Adrenal gland (tissue), 9 donors: ENCODE measurements at regions not wholly inside any gene's neighbourhood (a gene's known extent, or its start where the extent isn't known, plus 50 kb on each side); places are given as distances from the start of the nearest gene placed in this dataset.

Experiments used
- DNase-seq, 7 donors: peaks; one replicate each; pipeline ENCODE4 v3.0.0-alpha.2; 2019 to 2020
- H3K27ac ChIP-seq, 5 donors: fragments of 200-600 bp; sonication (generic) in 4 of 5; 1 replicate in 3 of 5; 2 replicates in 2 of 5; pipeline versions ENCODE4 v1.5.1 to v1.8.0; 2016 to 2020; ENCODE audit warnings: mild to moderate bottlenecking in 1 of 5
- H3K27me3 ChIP-seq: fragments of 200-600 bp; 2 replicates; pipeline ENCODE4 v1.8.0; 2021
- H3K36me3 ChIP-seq, 2 donors: fragments of 200-600 bp; replicated peaks in 1 of 2; 1 replicate in 1 of 2; 2 replicates in 1 of 2; pipeline versions ENCODE4 v1.5.1 to v1.8.0; 2018 to 2022
- H3K4me1 ChIP-seq, 2 donors: fragments of 200-600 bp; replicated peaks in 1 of 2; 1 replicate in 1 of 2; 2 replicates in 1 of 2; pipeline versions ENCODE4 v1.5.1 to v1.8.0; 2018 to 2021
- H3K4me3 ChIP-seq, 4 donors: fragments of 200-600 bp; sonication (generic) in 3 of 4; one replicate each; pipeline ENCODE4 v1.5.1; 2016 to 2018
- H3K9me3 ChIP-seq, 3 donors: fragments of 200-600 bp; sonication (generic) in 1 of 3; replicated peaks in 1 of 3; 1 replicate in 2 of 3; 2 replicates in 1 of 3; pipeline versions ENCODE4 v1.5.1 to v1.8.0; 2016 to 2021
- POLR2A ChIP-seq, 2 donors: fragments of 450-650 bp; IDR thresholded peaks; one replicate each; pipeline ENCODE4 v1.6.1; 2017; ENCODE audit warnings: antibody characterized with exemption in 2 of 2, mild to moderate bottlenecking in 2 of 2, moderate library complexity in 1 of 2
- WGBS, 4 donors: extraction: QIAGEN DNeasy Blood & Tissue Kit in 2 of 4; methylation state at CpG; one replicate each; pipeline versions ENCODE4 v1.1.5 to v1.1.7; 2013 to 2017; 5-methylcytosine and 5-hydroxymethylcytosine counted together
- intact Hi-C, 2 donors: fragments of 100-400 bp; cut with DNase I; formaldehyde crosslinking; loops; one replicate each; pipeline versions ENCODE4 v1.14.1 to v1.15.0; 2022 to 2023
- TF ChIP-seq, protein P1 (sequence below), 6 experiments: fragments of 450-650 bp in 4 of 6; fragments of 200-600 bp in 2 of 6; sonication (generic) in 1 of 6; IDR thresholded peaks; 1 replicate in 5 of 6; 2 replicates in 1 of 6; pipeline versions ENCODE4 v1.5.1 to v1.8.0; 2016 to 2021; ENCODE audit warnings: antibody characterized with exemption in 6 of 6, mild to moderate bottlenecking in 2 of 6, moderate library complexity in 1 of 6
- donor health status: healthy with polysubstance abuse.
- donor health status: Bipolar disorder and iron deficiency.
- donor health status: DM: yes; HTN: yes; CAD: no.
- donor health status: DM: no; HTN: no; CAD: no.
- donor health status: DM: no; HTN: no; CAD: no.

- no peak overlapping the region for H3K27ac ChIP-seq
- 92 to 100% (median 93%) methylated on average over 4 to 5 of the region's 5 CpGs for WGBS, 4 donors
- no peak for DNase-seq
- no peaks in the 10 kb centered on the region for H3K4me1 ChIP-seq
- H3K9me3 ChIP-seq, result no peaks in the 10 kb centered on the region
- TF ChIP-seq POLR2A (IDR thresholded peaks at IDR 0.05), result no peak
- TF ChIP-seq, protein P1, sequence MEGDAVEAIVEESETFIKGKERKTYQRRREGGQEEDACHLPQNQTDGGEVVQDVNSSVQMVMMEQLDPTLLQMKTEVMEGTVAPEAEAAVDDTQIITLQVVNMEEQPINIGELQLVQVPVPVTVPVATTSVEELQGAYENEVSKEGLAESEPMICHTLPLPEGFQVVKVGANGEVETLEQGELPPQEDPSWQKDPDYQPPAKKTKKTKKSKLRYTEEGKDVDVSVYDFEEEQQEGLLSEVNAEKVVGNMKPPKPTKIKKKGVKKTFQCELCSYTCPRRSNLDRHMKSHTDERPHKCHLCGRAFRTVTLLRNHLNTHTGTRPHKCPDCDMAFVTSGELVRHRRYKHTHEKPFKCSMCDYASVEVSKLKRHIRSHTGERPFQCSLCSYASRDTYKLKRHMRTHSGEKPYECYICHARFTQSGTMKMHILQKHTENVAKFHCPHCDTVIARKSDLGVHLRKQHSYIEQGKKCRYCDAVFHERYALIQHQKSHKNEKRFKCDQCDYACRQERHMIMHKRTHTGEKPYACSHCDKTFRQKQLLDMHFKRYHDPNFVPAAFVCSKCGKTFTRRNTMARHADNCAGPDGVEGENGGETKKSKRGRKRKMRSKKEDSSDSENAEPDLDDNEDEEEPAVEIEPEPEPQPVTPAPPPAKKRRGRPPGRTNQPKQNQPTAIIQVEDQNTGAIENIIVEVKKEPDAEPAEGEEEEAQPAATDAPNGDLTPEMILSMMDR (IDR thresholded peaks at IDR 0.05), result no peak
- no peaks in the 10 kb centered on the region for H3K27me3 ChIP-seq
- intact Hi-C loops, result no loop called here
- no peaks in the 10 kb centered on the region for H3K36me3 ChIP-seq
- H3K4me3 ChIP-seq, result no peak overlapping the region
Measured at GRCh38 chr4:124044867-124045266, 648.3 kb downstream of the SPRY1 start.

GRCh38 chr4:124046190-124046589 lies 649.6 kb downstream of the SPRY1 start:
- Histone ChIP-seq H3K36me3 (no peaks in the 10 kb centered on the region), H3K27ac (no peak overlapping the region), H3K4me3 (no peak overlapping the region), H3K4me1 (no peaks in the 10 kb centered on the region), H3K27me3 (no peaks in the 10 kb centered on the region), H3K9me3 (no peaks in the 10 kb centered on the region)
- intact Hi-C loops, result no loop called here
- TF ChIP-seq POLR2A (IDR thresholded peaks at IDR 0.05), result no peak
- TF ChIP-seq, protein P1 (IDR thresholded peaks at IDR 0.05), result no peak
- DNase-seq, result no peak
- 93 to 99% (median 94%) methylated on average over 2 of the region's 2 CpGs for WGBS, 4 donors

DNA sequence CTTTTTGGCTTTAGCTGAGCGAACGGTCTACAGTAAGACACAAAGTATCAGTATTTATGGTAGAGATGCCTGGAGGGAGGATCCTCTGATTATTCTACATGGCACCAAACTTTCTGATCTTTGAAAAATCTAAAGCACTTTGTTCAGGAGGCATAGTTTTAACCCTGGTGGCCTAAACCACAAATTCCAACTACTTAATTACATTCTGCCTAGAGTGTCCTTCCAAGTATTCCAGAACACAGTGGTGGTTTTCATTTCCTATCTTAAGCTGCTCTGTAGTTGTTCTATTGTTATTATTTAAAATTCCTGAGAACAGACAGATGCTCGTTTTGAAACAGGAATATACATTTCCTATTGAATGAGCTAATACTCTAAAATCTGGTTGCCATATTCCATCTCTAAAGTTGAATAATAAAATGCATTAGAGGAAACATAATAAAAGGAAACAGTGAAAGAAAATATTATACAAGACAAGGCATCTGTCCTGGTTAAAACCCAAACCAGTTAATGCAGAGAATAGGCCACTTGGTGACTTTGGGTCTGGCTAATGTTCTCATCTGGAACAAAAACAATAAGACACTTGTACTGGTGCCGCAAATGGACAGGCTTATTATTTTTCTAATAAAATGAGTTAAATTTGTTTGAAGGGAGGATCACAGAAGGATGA lies 657.4 kb downstream of the SPRY1 start:
- no peak overlapping the region for H3K27ac ChIP-seq
- no peaks in the 10 kb centered on the region for H3K9me3 ChIP-seq
- no peak overlapping the region for H3K4me3 ChIP-seq
- TF ChIP-seq, protein P1 (IDR thresholded peaks at IDR 0.05), result no peak
- no peak for TF ChIP-seq POLR2A (IDR thresholded peaks at IDR 0.05)
- intact Hi-C loops, result no loop called here
- DNase-seq, result no peak
- no peaks in the 10 kb centered on the region for H3K27me3 ChIP-seq
- no peaks in the 10 kb centered on the region for H3K4me1 ChIP-seq
- H3K36me3 ChIP-seq, result no peaks in the 10 kb centered on the region
- 88 to 94% (median 90%) methylated on average over 4 of the region's 4 CpGs for WGBS, 4 donors

- H3K9me3 ChIP-seq, result no peaks in the 10 kb centered on the region
- TF ChIP-seq POLR2A (IDR thresholded peaks at IDR 0.05), result no peak
- TF ChIP-seq, protein P1 (IDR thresholded peaks at IDR 0.05), result no peak
- H3K27ac ChIP-seq, result no peak overlapping the region
- peaks cover 0 to 12% of the 10 kb centered on the region in 2 donors for H3K4me1 ChIP-seq
- H3K27me3 ChIP-seq, result no peaks in the 10 kb centered on the region
- DNase-seq, result no peak
- intact Hi-C loops, result no loop called here
- no peak overlapping the region for H3K4me3 ChIP-seq
- WGBS, 4 donors, result 95 to 100% (median 96%) methylated on average over 1 of the region's 1 CpG
- H3K36me3 ChIP-seq, result no peaks in the 10 kb centered on the region
Measured at GRCh38 chr4:124055336-124055735, 657.2 kb downstream of the ANKRD50 start.
